Pulmonary artery endothelial cell (primary cell): ENCODE measurements at regions not wholly inside any gene's neighbourhood (a gene's known extent, or its start where the extent isn't known, plus 50 kb on each side); places are given as distances from the start of the nearest gene placed in this dataset.
"Not testable (repeated sequence)": the region's sequence is repeated elsewhere in the genome, so short reads cannot be mapped to it uniquely, and the experiment has no call there.

ENCODE experiments used
- DNase-seq: peaks from one replicate; pipeline ENCODE4 v3.0.0-alpha.2; 2011; ENCODE audit warnings: low read depth, low spot score

GRCh38 chrX:74180716-74181115, 123.3 kb upstream of the ZCCHC13 start:
- DNase-seq, result no peak

DNA sequence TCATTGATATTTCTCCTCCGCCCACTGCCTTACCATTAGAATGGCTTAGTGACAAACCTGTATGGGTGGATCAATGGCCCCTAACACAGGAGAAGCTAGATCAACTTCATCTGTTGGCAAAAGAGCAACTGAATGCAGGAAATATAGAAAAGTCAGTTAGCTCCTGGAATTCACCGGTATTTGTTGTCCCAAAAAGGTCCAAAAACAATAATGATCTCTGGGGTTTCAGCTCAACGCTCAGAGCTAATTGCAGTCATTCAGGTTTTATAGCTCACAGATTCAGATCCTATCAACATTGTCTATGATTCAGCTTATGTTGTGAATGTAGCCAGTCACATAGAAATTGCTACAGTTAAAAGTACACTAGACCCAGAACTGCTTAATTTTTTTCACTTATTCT, 124.0 kb upstream of the ZCCHC13 start:
- DNase-seq, result no peak

GRCh38 chrX:74179499-74179898, 124.5 kb upstream of the ZCCHC13 start:
- DNase-seq, result no peak

- no peak for DNase-seq
These were observed 124.9 kb upstream of the ZCCHC13 start for GRCh38 chrX:74179071-74179470.

DNA sequence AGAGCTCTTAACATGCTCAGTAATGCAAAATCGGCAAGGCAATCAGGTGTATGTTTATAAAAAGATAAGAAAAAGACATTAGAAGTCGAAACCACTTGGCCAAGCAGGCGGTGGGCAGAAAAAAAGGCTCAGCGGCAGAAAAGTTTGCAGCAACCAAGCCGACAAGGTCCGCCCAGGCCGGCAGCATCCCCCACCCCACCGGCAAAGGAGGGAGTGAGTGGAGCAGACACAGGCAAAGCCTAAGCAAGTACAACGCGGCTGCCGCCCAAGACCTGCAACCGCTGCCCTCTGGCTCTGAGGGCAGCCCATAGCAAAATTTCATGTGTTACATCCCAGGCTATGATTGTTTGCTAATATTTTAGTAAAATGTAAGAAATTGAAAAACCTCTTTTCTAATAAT, 125.4 kb upstream of the ZCCHC13 start:
- DNase-seq, result no peak

DNA sequence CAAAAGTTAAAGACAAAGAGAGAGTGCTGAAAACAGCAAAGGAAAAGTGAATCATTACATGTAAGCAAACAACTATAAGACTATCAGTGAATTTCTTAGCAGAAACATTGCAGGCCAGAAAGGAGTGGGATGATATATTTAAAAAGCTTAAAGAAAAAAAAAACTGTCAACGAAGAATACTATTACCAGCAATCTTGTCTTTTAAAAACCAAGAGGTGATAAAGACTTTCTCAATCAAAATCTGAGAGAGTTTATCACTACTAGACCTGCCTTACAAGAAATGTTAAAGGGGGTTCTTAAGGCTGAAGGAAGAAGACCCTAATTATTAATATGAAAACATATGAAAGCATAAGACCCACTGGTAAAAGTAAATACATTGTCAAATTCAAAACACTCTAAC, 132.5 kb upstream of the ZCCHC13 start:
- no peak for DNase-seq

DNA sequence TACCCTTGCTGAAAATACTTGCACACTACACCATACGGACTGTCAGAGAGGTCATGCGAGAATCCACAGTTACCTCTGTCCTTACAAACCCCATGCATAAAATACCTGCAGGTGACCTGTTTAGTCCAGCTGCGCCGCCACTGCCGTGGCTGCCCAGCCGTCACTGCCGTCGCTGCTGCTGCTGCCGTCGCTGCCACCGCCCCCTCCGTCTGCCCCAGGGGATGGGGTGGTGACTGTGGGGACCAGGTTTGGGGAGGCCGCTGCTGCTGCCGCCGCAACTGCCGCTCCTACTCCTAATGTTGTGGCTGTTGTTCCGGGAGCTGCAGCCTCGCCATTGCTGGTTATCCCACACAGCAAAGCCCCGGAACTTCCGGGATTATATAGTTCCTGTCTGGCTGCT, 141.8 kb upstream of the ZCCHC13 start:
- DNase-seq, result no peak

- no peak for DNase-seq
These were observed 143.2 kb upstream of the ZCCHC13 start for GRCh38 chrX:74160816-74161215.

DNA sequence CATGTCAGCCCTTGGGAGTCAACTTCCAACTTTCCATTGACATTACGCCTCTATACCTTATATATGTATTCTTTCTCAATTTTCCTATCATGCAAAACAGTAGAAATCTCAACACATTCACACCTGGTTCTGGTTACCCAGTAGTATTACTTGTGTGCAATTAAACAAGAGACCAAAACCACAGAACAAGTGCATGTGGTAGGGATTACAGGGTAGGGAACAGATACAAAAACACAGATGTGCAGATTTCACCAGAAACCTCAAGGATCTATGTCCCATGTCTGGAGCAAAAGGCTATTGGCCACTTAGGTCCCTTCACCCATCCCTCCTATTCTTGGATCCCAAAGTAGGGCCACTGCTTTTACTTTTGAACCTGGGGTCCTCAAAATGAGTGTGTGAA, 143.6 kb upstream of the ZCCHC13 start:
- DNase-seq, result no peak

DNA sequence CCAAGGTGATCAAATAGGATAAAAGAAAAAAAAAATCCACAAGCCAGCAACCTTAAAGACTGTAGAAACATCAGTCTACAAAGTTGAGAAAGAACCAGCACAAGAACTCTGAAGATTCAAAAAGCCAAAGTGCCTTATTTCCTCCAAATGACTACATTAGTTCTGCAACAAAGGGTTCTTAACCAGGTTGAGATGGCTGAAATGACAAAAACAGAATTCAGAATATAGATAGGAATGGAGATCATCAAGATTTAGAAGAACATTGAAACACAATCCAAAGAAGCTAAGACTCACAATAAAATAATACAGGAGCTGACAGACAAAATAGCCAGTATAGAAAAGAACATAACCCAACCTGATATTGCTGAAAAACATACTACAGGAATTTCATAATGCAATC, 156.5 kb upstream of the ZCCHC13 start:
- no peak for DNase-seq

- no peak for DNase-seq
These were observed 165.0 kb upstream of the ZCCHC13 start for GRCh38 chrX:74138943-74139342.

DNA sequence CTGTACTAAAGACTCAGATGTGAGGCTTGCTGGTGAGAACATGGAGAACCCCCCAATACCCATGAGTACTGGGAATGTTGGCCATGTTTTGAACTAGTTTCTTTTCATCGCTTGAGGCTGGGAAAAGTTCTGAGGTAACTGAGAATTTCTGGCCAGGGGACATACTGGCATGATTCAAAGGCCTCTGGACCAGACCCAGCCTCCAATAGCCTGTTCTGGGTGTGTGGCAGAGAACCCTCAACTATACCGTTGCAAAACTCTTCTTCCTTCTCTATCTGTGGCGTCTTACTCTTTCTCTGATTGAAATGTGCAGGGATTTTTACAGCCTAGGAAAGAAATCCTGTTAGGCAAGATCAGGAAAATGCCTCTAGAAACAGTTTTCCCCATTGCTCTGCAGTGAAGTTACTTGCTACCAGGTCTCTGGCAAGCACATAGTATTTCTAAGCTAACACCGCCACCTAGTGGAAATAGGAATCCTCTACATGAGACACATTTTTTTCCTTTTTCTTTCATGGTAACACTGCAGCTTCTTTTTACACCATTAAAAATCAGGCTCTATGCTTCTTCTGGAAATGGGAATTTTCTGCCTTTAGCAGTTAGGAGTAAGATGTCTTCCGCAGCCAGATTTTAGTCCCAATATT, 170.7 kb upstream of the ZCCHC13 start:
- DNase-seq, result peak; percentile 29

DNA sequence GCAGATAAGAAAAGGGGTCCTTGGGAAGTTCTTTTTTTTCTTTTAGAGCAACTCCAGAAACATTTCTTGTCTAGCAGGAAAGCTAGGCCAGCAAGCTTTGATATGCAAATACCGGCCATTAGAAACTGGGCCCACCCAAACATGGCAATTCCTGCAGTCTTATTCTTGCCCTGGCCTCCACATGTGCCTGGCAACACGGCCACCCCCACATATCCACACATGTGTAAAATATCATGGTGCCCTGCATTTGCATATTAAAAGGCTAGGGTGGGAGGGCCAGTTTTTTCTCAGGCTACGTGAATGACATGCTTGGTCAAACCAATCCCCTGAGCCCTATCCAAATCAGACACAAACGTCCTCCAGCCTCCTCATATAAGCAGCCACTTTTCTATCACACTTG, 171.7 kb upstream of the ZCCHC13 start:
- DNase-seq, result no peak

GRCh38 chrX:74119016-74119910, 184.7 kb upstream of the ZCCHC13 start:
- no peak for DNase-seq

DNA sequence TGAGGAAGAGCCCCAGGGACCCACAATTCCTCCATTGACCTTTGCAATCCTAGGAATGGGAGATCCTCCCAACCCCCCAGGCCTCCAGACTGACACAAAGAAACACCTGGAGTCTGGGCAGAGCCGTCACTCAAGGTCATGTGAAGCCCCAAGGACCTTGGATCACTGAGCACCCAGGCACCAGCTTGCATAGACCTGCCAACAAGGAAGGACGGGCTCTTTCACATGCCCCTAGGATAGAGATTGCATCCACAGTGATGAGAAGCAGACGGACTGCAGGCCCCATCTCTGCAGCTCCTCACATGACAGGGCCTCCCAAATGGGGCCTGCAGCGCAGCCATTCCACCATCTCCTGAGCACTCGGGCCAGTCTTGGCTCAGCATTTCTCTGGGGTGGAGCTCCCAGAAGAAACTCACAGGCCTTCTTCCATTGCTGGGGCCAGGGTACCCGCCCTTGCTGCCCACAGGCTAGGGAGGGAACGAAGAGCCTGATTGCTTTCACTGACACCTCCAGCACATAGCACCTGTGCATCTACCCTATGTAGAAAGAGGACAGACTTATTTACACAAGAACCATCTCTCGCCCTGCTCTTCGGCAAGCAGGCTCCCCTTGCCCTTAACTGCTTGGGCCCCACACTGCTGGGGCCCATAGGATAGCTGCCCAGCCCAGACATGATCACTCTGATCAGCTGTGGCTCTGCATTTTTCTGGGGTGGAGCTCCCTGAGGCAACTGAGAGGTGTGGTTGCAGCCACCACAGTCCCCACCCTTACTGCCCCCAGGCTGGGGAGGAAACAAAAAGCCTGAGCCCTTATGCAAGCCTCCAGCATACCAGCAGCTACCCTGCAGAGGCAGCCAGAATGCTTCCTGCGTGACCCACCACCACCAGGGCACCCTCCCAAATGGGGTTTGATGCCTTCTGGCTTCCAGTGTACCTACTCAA, 185.7 kb upstream of the ZCCHC13 start:
- DNase-seq, result no peak

- DNase-seq, result no peak
These were observed 192.7 kb upstream of the ZCCHC13 start for GRCh38 chrX:74111245-74111644.

GRCh38 chrX:74107666-74108065, 196.3 kb upstream of the ZCCHC13 start:
- no peak for DNase-seq

GRCh38 chrX:74104356-74105015, 199.5 kb upstream of the ZCCHC13 start:
- no peak for DNase-seq

GRCh38 chrX:74098407-74098806, 205.6 kb upstream of the ZCCHC13 start:
- DNase-seq, result not testable (repeated sequence)

- DNase-seq, result no peak
These were observed 213.9 kb upstream of the ZCCHC13 start for GRCh38 chrX:74090049-74090448.

DNA sequence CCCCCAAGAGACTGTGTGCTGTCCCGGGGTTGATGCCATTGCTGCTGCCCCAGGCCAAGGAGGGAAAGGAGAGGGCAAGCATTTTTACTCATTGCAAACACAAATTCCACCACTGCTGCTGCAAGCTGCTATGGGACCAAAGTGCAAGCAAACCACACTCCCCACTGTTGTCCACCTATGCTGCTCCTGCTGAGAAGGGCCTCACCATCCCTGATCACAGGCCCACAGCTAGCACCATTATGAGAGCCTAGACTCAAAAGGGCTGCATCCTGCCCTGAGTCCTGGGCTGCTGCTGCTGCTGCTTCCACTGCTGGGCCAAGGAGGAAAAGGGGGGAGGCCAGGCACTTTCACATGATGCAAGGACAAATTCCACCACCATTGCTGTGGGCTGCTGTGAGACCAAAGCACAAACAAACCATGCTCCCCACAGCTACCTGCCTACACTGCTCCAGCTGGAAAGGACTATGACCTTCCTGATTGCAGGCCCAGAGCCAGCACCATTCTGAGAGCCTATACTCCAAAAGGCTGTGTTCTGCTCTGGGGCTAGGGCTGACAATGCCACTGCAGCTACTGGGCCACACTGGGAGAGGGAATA, 218.2 kb upstream of the ZCCHC13 start:
- no peak for DNase-seq
